ENCODE measurements at regions not wholly inside any gene's neighbourhood (a gene's known extent, or its start where the extent isn't known, plus 50 kb on each side); places are given as distances from the start of the nearest gene placed in this dataset.

- no peak overlapping the region for H2AFZ ChIP-seq (replicated peaks; ENCODE audit: low read length, poor library complexity)
- H3K4me2 ChIP-seq (ENCODE audit: low read depth, low read length) = no peak overlapping the region
- WGBS, 2 experiments (ENCODE audit: extremely low coverage in 2 of 2, insufficient read length in 1 of 2) = no CpG with 5 or more reads among the region's 4 CpGs
- no peak overlapping the region for H4K5ac ChIP-seq (ENCODE audit: low read depth, low read length)
- dilution Hi-C loops (cut with HindIII; ENCODE audit: low sequenced_read_pairs, unreplicated experiment) (no loop called here), in situ Hi-C loops (cut with MboI; ENCODE audit: low sequenced_read_pairs) (no loop called here), intact Hi-C loops (cut with micrococcal nuclease) (no loop called here)
- H3K27ac ChIP-seq (ENCODE audit: insufficient read depth, low read length) = no peak overlapping the region
- ChIA-PET CTCF (no interaction called here), POLR2A (ENCODE audit: unreplicated experiment) (no interaction called here)
- H4K8ac ChIP-seq (ENCODE audit: low read depth in 2 of 2, low read length in 2 of 2) = no peak overlapping the region
- H3K9ac ChIP-seq (ENCODE audit: low read depth, low read length) = no peak overlapping the region
- no peak overlapping the region for H3K56ac ChIP-seq (ENCODE audit: extremely low read depth, insufficient read depth, low read length)
- TF ChIP-seq USF2 (IDR thresholded peaks at IDR 0.05; ENCODE audit: low read depth, low read length) (no peak), FOS (IDR thresholded peaks at IDR 0.05; ENCODE audit: low read depth, low read length) (no peak), MAZ (IDR thresholded peaks at IDR 0.05; ENCODE audit: borderline replicate concordance, low read depth, low read length) (no peak), MXI1 (IDR thresholded peaks at IDR 0.05; ENCODE audit: borderline replicate concordance, low read depth, low read length) (no peak), ELK1 (IDR thresholded peaks at IDR 0.05; ENCODE audit: borderline replicate concordance, low read depth, low read length) (no peak), POLR2A (IDR thresholded peaks at IDR 0.05; ENCODE audit: low read depth, low read length) (no peak), RAD21 (IDR thresholded peaks at IDR 0.05; ENCODE audit: low read length) (no peak), NFE2L2 (IDR thresholded peaks at IDR 0.05; ENCODE audit: low read depth, low read length) (no peak), CHD1 (IDR thresholded peaks at IDR 0.05; ENCODE audit: low read depth, low read length) (no peak), RFX5 (IDR thresholded peaks at IDR 0.05; ENCODE audit: low read depth, low read length) (no peak), BHLHE40 (IDR thresholded peaks at IDR 0.05; ENCODE audit: low read depth, low read length) (no peak), SMC3 (IDR thresholded peaks at IDR 0.05; ENCODE audit: low read depth, low read length) (no peak), RCOR1 (IDR thresholded peaks at IDR 0.05; ENCODE audit: insufficient replicate concordance, low read length) (no peak), CEBPB (IDR thresholded peaks at IDR 0.05; ENCODE audit: low read depth, low read length) (no peak), MAFK (IDR thresholded peaks at IDR 0.05; ENCODE audit: low read depth, low read length) (no peak)
- TF ChIP-seq, protein P1, sequence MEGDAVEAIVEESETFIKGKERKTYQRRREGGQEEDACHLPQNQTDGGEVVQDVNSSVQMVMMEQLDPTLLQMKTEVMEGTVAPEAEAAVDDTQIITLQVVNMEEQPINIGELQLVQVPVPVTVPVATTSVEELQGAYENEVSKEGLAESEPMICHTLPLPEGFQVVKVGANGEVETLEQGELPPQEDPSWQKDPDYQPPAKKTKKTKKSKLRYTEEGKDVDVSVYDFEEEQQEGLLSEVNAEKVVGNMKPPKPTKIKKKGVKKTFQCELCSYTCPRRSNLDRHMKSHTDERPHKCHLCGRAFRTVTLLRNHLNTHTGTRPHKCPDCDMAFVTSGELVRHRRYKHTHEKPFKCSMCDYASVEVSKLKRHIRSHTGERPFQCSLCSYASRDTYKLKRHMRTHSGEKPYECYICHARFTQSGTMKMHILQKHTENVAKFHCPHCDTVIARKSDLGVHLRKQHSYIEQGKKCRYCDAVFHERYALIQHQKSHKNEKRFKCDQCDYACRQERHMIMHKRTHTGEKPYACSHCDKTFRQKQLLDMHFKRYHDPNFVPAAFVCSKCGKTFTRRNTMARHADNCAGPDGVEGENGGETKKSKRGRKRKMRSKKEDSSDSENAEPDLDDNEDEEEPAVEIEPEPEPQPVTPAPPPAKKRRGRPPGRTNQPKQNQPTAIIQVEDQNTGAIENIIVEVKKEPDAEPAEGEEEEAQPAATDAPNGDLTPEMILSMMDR (conservative IDR thresholded peaks at IDR 0.05; ENCODE audit: low read depth, low read length) = no peak
- H3K9me3 ChIP-seq (ENCODE audit: control insufficient read depth, insufficient read depth, low read length) = peaks cover 4% of the 10 kb centered on the region; the same call in 1 of the 2 replicates
- no peaks in the 10 kb centered on the region for H3K27me3 ChIP-seq (ENCODE audit: control insufficient read depth, insufficient read depth, low read length)
- H3K4me3 ChIP-seq (ENCODE audit: insufficient read depth, low read depth, low read length) = no peak overlapping the region
- H2BK20ac ChIP-seq (ENCODE audit: low read depth, low read length) = no peak overlapping the region
- no peaks in the 10 kb centered on the region for H3K36me3 ChIP-seq (ENCODE audit: control insufficient read depth, insufficient read depth, low read length)
- no peaks in the 10 kb centered on the region for H4K20me1 ChIP-seq (ENCODE audit: insufficient read depth, low read length)
- no peaks in the 10 kb centered on the region; the same call in 1 of the 2 replicates for H3K9me1 ChIP-seq (ENCODE audit: insufficient read depth, low read length)
- H3K4ac ChIP-seq (ENCODE audit: low read depth, low read length) = no peak overlapping the region
- H3K4me1 ChIP-seq (ENCODE audit: control insufficient read depth, insufficient read depth, low read length) = no peaks in the 10 kb centered on the region
- no peak overlapping the region for H2AK9ac ChIP-seq (replicated peaks; ENCODE audit: low read depth, low read length, poor library complexity)
- H3K23ac ChIP-seq (ENCODE audit: low read depth, low read length) = no peak overlapping the region
- no peak overlapping the region for H3K14ac ChIP-seq (replicated peaks; ENCODE audit: low read depth, low read length)
- no peak overlapping the region for H3K18ac ChIP-seq (ENCODE audit: low read depth, low read length)
- H2BK5ac ChIP-seq (ENCODE audit: low read depth, low read length, poor library complexity, severe bottlenecking) = no peak overlapping the region
- H2BK15ac ChIP-seq (ENCODE audit: low read depth, low read length) = no peak overlapping the region
- DNase-seq (no peak), ATAC-seq (ENCODE audit: low read depth) (no peak)
- no peak overlapping the region for H2BK120ac ChIP-seq (ENCODE audit: low read depth, low read length)
- H4K91ac ChIP-seq (ENCODE audit: insufficient read depth, low read depth, low read length) = no peak overlapping the region
- no TSS peak for BruUV-seq (replicated peaks)
- no peak overlapping the region for H2AK5ac ChIP-seq (ENCODE audit: low read depth, low read length)
- H3K79me1 ChIP-seq (ENCODE audit: low read depth in 1 of 2, low read length in 2 of 2) = no peaks in the 10 kb centered on the region
Measured at GRCh38 chr21:24372506-24372905, 1234.8 kb downstream of the MRPL39 start.

Data from IMR-90 (cell line).